ENCODE measurements at regions not wholly inside any gene's neighbourhood (a gene's known extent, or its start where the extent isn't known, plus 50 kb on each side); places are given as distances from the start of the nearest gene placed in this dataset.

GRCh38 chr1:68815632-68816031 lies 318.8 kb upstream of the DEPDC1 start:
- TF ChIP-seq POLR2A (IDR thresholded peaks at IDR 0.05; ENCODE audit: low read depth, low read length) (no peak), POLR2AphosphoS5 (IDR thresholded peaks at IDR 0.05; ENCODE audit: low read depth, low read length) (no peak), TAF1 (IDR thresholded peaks at IDR 0.05; ENCODE audit: borderline replicate concordance, low read depth, low read length) (no peak)

All from GM12892 (cell line).